A673 (cell line): ENCODE measurements at regions not wholly inside any gene's neighbourhood (a gene's known extent, or its start where the extent isn't known, plus 50 kb on each side); places are given as distances from the start of the nearest gene placed in this dataset.

Experiments
- BruUV-seq: library from RNA; stranded (reverse); fragments of 400-500 nt; replicated peaks from 2 replicates; lab custom pipeline; 2021; lab: Mats Ljungman, UMichigan
- CTCF ChIA-PET: fragments of 300-600 bp; sonication (Branson Sonifier 250); formaldehyde crosslinking; loops from one replicate; lab custom pipeline; 2022; ENCODE audit warnings: antibody characterized with exemption; lab: Charles Lee
- POLR2A ChIA-PET: fragments of 300-600 bp; sonication (Branson Sonifier 250); formaldehyde crosslinking; loops from one replicate; lab custom pipeline; 2022; ENCODE audit warnings: antibody characterized with exemption; ENCODE audit not compliant: low non-redundant PET; lab: Charles Lee
- DNase-seq: peaks from one replicate; pipeline ENCODE4 v3.0.0-alpha.2; 2015; ENCODE audit warnings: low spot score
- H3K27ac ChIP-seq: fragments of 200-600 bp; sonication (generic); 2 replicates; pipeline ENCODE4 v1.5.1; 2016; ENCODE audit warnings: mixed run types, low read depth, mild to moderate bottlenecking, mixed read lengths, antibody characterized with exemption, low read length; ENCODE audit not compliant: poor library complexity, severe bottlenecking
- H3K27me3 ChIP-seq: fragments of 200-600 bp; sonication (generic); replicated peaks from 2 replicates; pipeline ENCODE4 v1.6.1; 2017; ENCODE audit warnings: mixed run types, low read depth, mild to moderate bottlenecking, mixed read lengths, antibody characterized with exemption, low read length; ENCODE audit not compliant: insufficient read depth, poor library complexity
- H3K36me3 ChIP-seq: fragments of 200-600 bp; sonication (generic); 2 replicates; pipeline ENCODE4 v1.6.1; 2016; ENCODE audit warnings: mixed run types, mild to moderate bottlenecking, mixed read lengths, antibody characterized with exemption, low read length; ENCODE audit not compliant: insufficient read depth, poor library complexity, severe bottlenecking
- H3K4me1 ChIP-seq: fragments of 200-600 bp; sonication (generic); 2 replicates; pipeline ENCODE4 v1.6.1; 2017; ENCODE audit warnings: mixed run types, mild to moderate bottlenecking, mixed read lengths, antibody characterized with exemption, low read length; ENCODE audit not compliant: insufficient read depth, poor library complexity, severe bottlenecking
- H3K4me3 ChIP-seq: fragments of 200-600 bp; sonication (generic); 2 replicates; pipeline ENCODE4 v1.5.1; 2016; ENCODE audit warnings: low read depth, mixed run types, mild to moderate bottlenecking, mixed read lengths, low read length; ENCODE audit not compliant: poor library complexity, severe bottlenecking
- H3K9me3 ChIP-seq: fragments of 200-600 bp; sonication (generic); 2 replicates; pipeline ENCODE4 v1.6.1; 2016; ENCODE audit warnings: mixed run types, low read depth, mild to moderate bottlenecking, mixed read lengths, antibody characterized with exemption, low read length; ENCODE audit not compliant: poor library complexity, severe bottlenecking
- EZH2 ChIP-seq: fragments of 200-600 bp; sonication (generic); IDR thresholded peaks from 2 replicates; pipeline ENCODE4 v1.6.1; 2017; ENCODE audit warnings: borderline replicate concordance, low read depth, mild to moderate bottlenecking, mixed read lengths, antibody characterized with exemption, low read length; ENCODE audit not compliant: poor library complexity, severe bottlenecking
- intact Hi-C: fragments of 100-400 bp; cut with micrococcal nuclease; formaldehyde crosslinking; loops from one replicate; pipeline ENCODE4 v1.10.0; 2022; ENCODE audit not compliant: unreplicated experiment
- TF ChIP-seq, protein P1 (sequence below): fragments of 300-800, 200-600 bp; sonication (generic); conservative IDR thresholded peaks from 2 replicates; pipeline ENCODE4 v1.5.1; 2017; ENCODE audit warnings: low read depth, mild to moderate bottlenecking, antibody characterized with exemption, low read length, moderate library complexity, mixed read lengths

GRCh38 chr1:69410893-69411292 lies 156.8 kb upstream of the LRRC7 start:
- Histone ChIP-seq H3K27ac (no peak overlapping the region), H3K36me3 (no peaks in the 10 kb centered on the region), H3K4me3 (no peak overlapping the region), H3K27me3 (no peaks in the 10 kb centered on the region), H3K4me1 (no peaks in the 10 kb centered on the region), H3K9me3 (no peaks in the 10 kb centered on the region)
- TF ChIP-seq, protein P1, sequence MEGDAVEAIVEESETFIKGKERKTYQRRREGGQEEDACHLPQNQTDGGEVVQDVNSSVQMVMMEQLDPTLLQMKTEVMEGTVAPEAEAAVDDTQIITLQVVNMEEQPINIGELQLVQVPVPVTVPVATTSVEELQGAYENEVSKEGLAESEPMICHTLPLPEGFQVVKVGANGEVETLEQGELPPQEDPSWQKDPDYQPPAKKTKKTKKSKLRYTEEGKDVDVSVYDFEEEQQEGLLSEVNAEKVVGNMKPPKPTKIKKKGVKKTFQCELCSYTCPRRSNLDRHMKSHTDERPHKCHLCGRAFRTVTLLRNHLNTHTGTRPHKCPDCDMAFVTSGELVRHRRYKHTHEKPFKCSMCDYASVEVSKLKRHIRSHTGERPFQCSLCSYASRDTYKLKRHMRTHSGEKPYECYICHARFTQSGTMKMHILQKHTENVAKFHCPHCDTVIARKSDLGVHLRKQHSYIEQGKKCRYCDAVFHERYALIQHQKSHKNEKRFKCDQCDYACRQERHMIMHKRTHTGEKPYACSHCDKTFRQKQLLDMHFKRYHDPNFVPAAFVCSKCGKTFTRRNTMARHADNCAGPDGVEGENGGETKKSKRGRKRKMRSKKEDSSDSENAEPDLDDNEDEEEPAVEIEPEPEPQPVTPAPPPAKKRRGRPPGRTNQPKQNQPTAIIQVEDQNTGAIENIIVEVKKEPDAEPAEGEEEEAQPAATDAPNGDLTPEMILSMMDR: no peak
- TF ChIP-seq EZH2: no peak
- BruUV-seq: no TSS peak
- DNase-seq: peak; percentile 14
- CTCF ChIA-PET: no interaction called here
- POLR2A ChIA-PET: no interaction called here
- intact Hi-C loops: no loop called here

DNA sequence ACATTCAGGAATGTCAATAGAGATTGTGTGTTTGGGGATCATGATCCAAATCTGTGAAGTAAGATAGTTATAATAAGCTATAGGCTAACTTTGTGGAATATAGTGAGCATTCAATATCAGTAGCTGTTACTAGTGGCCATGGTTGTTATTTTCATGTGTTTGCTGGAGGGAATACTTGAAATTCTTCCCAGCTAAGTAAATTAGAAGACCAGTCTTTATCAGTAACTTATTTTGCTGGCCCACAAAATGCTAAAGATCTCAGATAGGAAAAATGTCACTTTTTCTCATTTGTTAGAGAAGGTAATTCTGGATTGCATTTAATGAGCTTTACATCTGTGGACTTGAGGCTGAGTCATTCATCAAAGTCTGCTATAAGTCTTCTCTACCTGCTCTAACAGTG lies 156.1 kb upstream of the LRRC7 start:
- no TSS peak for BruUV-seq
- ChIA-PET CTCF (no interaction called here), POLR2A (no interaction called here)
- Histone ChIP-seq H3K9me3 (no peaks in the 10 kb centered on the region), H3K4me1 (no peaks in the 10 kb centered on the region), H3K4me3 (no peak overlapping the region), H3K36me3 (no peaks in the 10 kb centered on the region), H3K27ac (no peak overlapping the region), H3K27me3 (no peaks in the 10 kb centered on the region)
- TF ChIP-seq, protein P1: no peak
- no peak for TF ChIP-seq EZH2
- intact Hi-C loops: no loop called here
- DNase-seq: no peak

DNA sequence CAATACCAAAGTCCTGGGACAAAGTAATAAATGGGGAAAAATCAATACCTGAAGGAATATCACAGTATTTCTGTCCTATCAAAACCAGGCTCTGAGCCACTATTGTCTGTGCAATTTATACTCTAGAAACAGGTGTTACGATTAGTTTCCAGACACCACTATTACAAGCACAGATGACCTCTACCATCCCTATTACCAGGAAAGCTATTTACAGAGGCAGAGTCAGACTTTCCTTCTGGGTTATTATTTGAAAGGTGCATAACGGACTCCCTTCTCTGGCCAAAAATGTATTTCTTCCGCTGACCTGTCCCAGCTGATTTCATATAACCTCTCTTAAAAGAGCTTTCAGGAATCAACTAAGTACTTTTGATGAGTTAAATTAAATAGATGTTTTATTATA lies 154.6 kb upstream of the LRRC7 start:
- intact Hi-C loops: no loop called here
- Histone ChIP-seq H3K27ac (no peak overlapping the region), H3K9me3 (no peaks in the 10 kb centered on the region), H3K4me1 (no peaks in the 10 kb centered on the region), H3K36me3 (no peaks in the 10 kb centered on the region), H3K4me3 (no peak overlapping the region), H3K27me3 (no peaks in the 10 kb centered on the region)
- no peak for TF ChIP-seq EZH2
- TF ChIP-seq, protein P1: no peak
- CTCF ChIA-PET: no interaction called here
- no peak for DNase-seq
- POLR2A ChIA-PET: no interaction called here
- BruUV-seq: no TSS peak
